Keratinocyte (primary cell): ENCODE measurements at regions not wholly inside any gene's neighbourhood (a gene's known extent, or its start where the extent isn't known, plus 50 kb on each side); places are given as distances from the start of the nearest gene placed in this dataset.

Experiments
- DNase-seq: peaks from one replicate; pipeline ENCODE4 v3.0.0-alpha.2; 2011; ENCODE audit warnings: low read depth, missing footprints, low spot score
- FAIRE-seq: peaks from 2 replicates; lab custom pipeline; 2011; peaks lifted over from hg19 to GRCh38; lab: Jason Lieb, UNC
- H2AFZ ChIP-seq: 2 replicates; pipeline ENCODE4 v1.6.0; 2012; ENCODE audit warnings: low read length, control low read depth, inconsistent platforms; ENCODE audit not compliant: control insufficient read depth
- H3K27ac ChIP-seq: 2 replicates; pipeline ENCODE4 v1.5.1; 2011; ENCODE audit warnings: low read length; ENCODE audit not compliant: control insufficient read depth, insufficient read depth
- H3K27me3 ChIP-seq: 3 replicates; pipeline ENCODE4 v1.6.0; 2011; ENCODE audit warnings: low read length; ENCODE audit not compliant: control insufficient read depth, insufficient read depth; ENCODE audit errors: extremely low read depth
- H3K36me3 ChIP-seq, 2 experiments: 2 replicates in 1 of 2; 3 replicates in 1 of 2; pipeline ENCODE4 v1.5.1; 2011; ENCODE audit warnings: low read length in 2 of 2, mild to moderate bottlenecking in 1 of 2; ENCODE audit not compliant: control insufficient read depth in 2 of 2, insufficient read depth in 2 of 2; ENCODE audit errors: extremely low read depth in 1 of 2
- H3K4me1 ChIP-seq: 3 replicates; pipeline ENCODE4 v1.5.1; 2011; ENCODE audit warnings: low read length; ENCODE audit not compliant: control insufficient read depth, insufficient read depth; ENCODE audit errors: extremely low read depth
- H3K4me2 ChIP-seq: 3 replicates; pipeline ENCODE4 v1.6.0; 2011; ENCODE audit warnings: low read depth, low read length; ENCODE audit not compliant: control insufficient read depth, insufficient read depth; ENCODE audit errors: extremely low read depth
- H3K4me3 ChIP-seq, 3 experiments: fragments of 200-600 bp in 1 of 3; sonication (generic) in 1 of 3; 2 replicates in 2 of 3; 3 replicates in 1 of 3; pipeline ENCODE4 v1.5.1; 2011 to 2016; ENCODE audit warnings: low read length in 3 of 3, mild to moderate bottlenecking in 3 of 3, control low read depth in 2 of 3, inconsistent platforms in 1 of 3, low read depth in 1 of 3, mixed read lengths in 1 of 3, mixed run types in 1 of 3, moderate library complexity in 1 of 3; ENCODE audit not compliant: control insufficient read depth in 2 of 3, insufficient read depth in 2 of 3; ENCODE audit errors: extremely low read depth in 1 of 3
- H3K79me2 ChIP-seq: 2 replicates; pipeline ENCODE4 v1.6.0; 2012; ENCODE audit warnings: low read length; ENCODE audit not compliant: control insufficient read depth, insufficient read depth
- H3K9ac ChIP-seq: 3 replicates; pipeline ENCODE4 v1.6.0; 2011; ENCODE audit warnings: low read length; ENCODE audit not compliant: control insufficient read depth, insufficient read depth; ENCODE audit errors: extremely low read depth
- H3K9me1 ChIP-seq: 3 replicates; pipeline ENCODE4 v1.6.0; 2011; ENCODE audit warnings: low read length; ENCODE audit not compliant: control insufficient read depth, insufficient read depth; ENCODE audit errors: extremely low read depth
- H3K9me3 ChIP-seq: 2 replicates; pipeline ENCODE4 v1.5.1; 2012; ENCODE audit warnings: low read depth, low read length; ENCODE audit not compliant: control insufficient read depth
- H4K20me1 ChIP-seq: 3 replicates; pipeline ENCODE4 v1.6.0; 2011; ENCODE audit warnings: low read length; ENCODE audit not compliant: control insufficient read depth, insufficient read depth; ENCODE audit errors: extremely low read depth
- CTCF ChIP-seq, 3 experiments: IDR thresholded peaks in 1 of 3; conservative IDR thresholded peaks in 1 of 3; optimal IDR thresholded peaks in 1 of 3; 2 replicates in 2 of 3; 3 replicates in 1 of 3; pipeline versions ENCODE3 to v1.5.1; 2011; ENCODE audit warnings: low read length in 3 of 3, mild to moderate bottlenecking in 3 of 3, moderate library complexity in 2 of 3, control low read depth in 1 of 3, inconsistent platforms in 1 of 3; ENCODE audit not compliant: insufficient read depth in 2 of 3; ENCODE audit errors: extremely low read depth in 1 of 3
- EZH2 ChIP-seq: IDR thresholded peaks from one replicate; pipeline ENCODE4 v1.6.1; 2012; ENCODE audit warnings: inconsistent platforms, mild to moderate bottlenecking, low read length, moderate library complexity
- dilution Hi-C: fragments of 300-500 bp; cut with MboI; formaldehyde crosslinking; loops from one replicate; pipeline ENCODE4 v1.7.0; 2020; ENCODE audit warnings: low sequenced_read_pairs; ENCODE audit not compliant: extremely low pct_ligation_motif_present

- no peak for FAIRE-seq
- dilution Hi-C loops: no loop called here
- Histone ChIP-seq H3K9me3 (no peaks in the 10 kb centered on the region), H3K9me1 (no peaks in the 10 kb centered on the region), H3K4me2 (no peak overlapping the region), H3K36me3 (no peaks in the 10 kb centered on the region), H2AFZ (no peak overlapping the region), H3K27ac (no peak overlapping the region), H3K4me3 (no peak overlapping the region), H3K9ac (no peak overlapping the region), H3K79me2 (no peaks in the 10 kb centered on the region), H4K20me1 (no peaks in the 10 kb centered on the region), H3K27me3 (no peaks in the 10 kb centered on the region), H3K4me1 (no peaks in the 10 kb centered on the region)
- no peak for DNase-seq
- TF ChIP-seq CTCF (optimal IDR thresholded peaks at IDR 0.05 in 1 of 3, IDR thresholded peaks at IDR 0.05 in 1 of 3, conservative IDR thresholded peaks at IDR 0.05 in 1 of 3; ENCODE audit: extremely low read depth in 1 of 3, insufficient read depth in 2 of 3, low read length in 3 of 3): no peak
- no peak for TF ChIP-seq EZH2
These were observed 93.9 kb upstream of the STARD4 start for GRCh38 chr5:111606194-111606593.

GRCh38 chr5:111603446-111603827, 91.1 kb upstream of the STARD4 start:
- no peaks in the 10 kb centered on the region for H3K36me3 ChIP-seq
- DNase-seq: no peak
- H3K4me1 ChIP-seq: no peaks in the 10 kb centered on the region
- no peak overlapping the region for H3K4me2 ChIP-seq
- TF ChIP-seq CTCF (optimal IDR thresholded peaks at IDR 0.05 in 1 of 3, IDR thresholded peaks at IDR 0.05 in 1 of 3, conservative IDR thresholded peaks at IDR 0.05 in 1 of 3; ENCODE audit: extremely low read depth in 1 of 3, insufficient read depth in 2 of 3, low read length in 3 of 3) (no peak), EZH2 (no peak)
- no peaks in the 10 kb centered on the region for H3K9me1 ChIP-seq
- H3K9ac ChIP-seq: no peak overlapping the region
- no peaks in the 10 kb centered on the region for H3K9me3 ChIP-seq
- no peaks in the 10 kb centered on the region for H3K79me2 ChIP-seq
- dilution Hi-C loops: no loop called here
- no peaks in the 10 kb centered on the region for H3K27me3 ChIP-seq
- no peak overlapping the region for H3K4me3 ChIP-seq
- H2AFZ ChIP-seq: no peak overlapping the region
- no peaks in the 10 kb centered on the region for H4K20me1 ChIP-seq
- H3K27ac ChIP-seq: no peak overlapping the region
- no peak for FAIRE-seq
